GM18508 (cell line): ENCODE measurements at regions not wholly inside any gene's neighbourhood (a gene's known extent, or its start where the extent isn't known, plus 50 kb on each side); places are given as distances from the start of the nearest gene placed in this dataset.

Source experiments
- ATAC-seq: cut with Tn5 transposase; IDR thresholded peaks from one replicate; pipeline ENCODE4 v1.9.1; 2021; ENCODE audit warnings: moderate number of reproducible peaks; ENCODE audit not compliant: insufficient read depth, unreplicated experiment

- no peak for ATAC-seq
These were observed 177.7 kb upstream of the COL1A2 start for GRCh38 chr7:94216944-94217461.

- no peak for ATAC-seq
These were observed 176.9 kb upstream of the COL1A2 start for GRCh38 chr7:94217766-94218165.

- no peak for ATAC-seq
These were observed 172.2 kb upstream of the COL1A2 start for GRCh38 chr7:94222516-94222915.

GRCh38 chr7:94223375-94224084 is 171.2 kb upstream of the COL1A2 start:
- no peak for ATAC-seq

- no peak for ATAC-seq
These were observed 166.5 kb upstream of the COL1A2 start for GRCh38 chr7:94228223-94228622.

GRCh38 chr7:94228678-94229077 is 166.0 kb upstream of the COL1A2 start:
- no peak for ATAC-seq

GRCh38 chr7:94231305-94231704 is 163.4 kb upstream of the COL1A2 start:
- ATAC-seq, result no peak

GRCh38 chr7:94236960-94237359 is 157.7 kb upstream of the COL1A2 start:
- ATAC-seq, result no peak

- ATAC-seq, result no peak
These were observed 157.3 kb upstream of the COL1A2 start for GRCh38 chr7:94237417-94237816.

GRCh38 chr7:94239661-94240234 is 154.9 kb upstream of the COL1A2 start:
- ATAC-seq, result no peak

- ATAC-seq, result no peak
These were observed 153.8 kb upstream of the COL1A2 start for GRCh38 chr7:94240902-94241301.

- no peak for ATAC-seq
These were observed 153.2 kb upstream of the COL1A2 start for GRCh38 chr7:94241402-94241925.

GRCh38 chr7:94243066-94243711 is 151.5 kb upstream of the COL1A2 start:
- no peak for ATAC-seq

- ATAC-seq, result no peak
These were observed 149.9 kb upstream of the COL1A2 start for GRCh38 chr7:94244760-94245159.

- ATAC-seq, result no peak
These were observed 149.2 kb upstream of the COL1A2 start for GRCh38 chr7:94245500-94245899.

GRCh38 chr7:94247970-94248369 is 146.7 kb upstream of the COL1A2 start:
- no peak for ATAC-seq

GRCh38 chr7:94249631-94250030 is 145.1 kb upstream of the COL1A2 start:
- ATAC-seq, result no peak

- ATAC-seq, result no peak
These were observed 144.6 kb upstream of the COL1A2 start for GRCh38 chr7:94250124-94250523.

- ATAC-seq, result no peak
These were observed 143.7 kb upstream of the COL1A2 start for GRCh38 chr7:94250987-94251386.

- ATAC-seq, result no peak
These were observed 142.6 kb upstream of the COL1A2 start for GRCh38 chr7:94252124-94252523.

GRCh38 chr7:94252971-94253370 is 141.7 kb upstream of the COL1A2 start:
- no peak for ATAC-seq
